ELF-1 (cell line): ENCODE measurements at regions not wholly inside any gene's neighbourhood (a gene's known extent, or its start where the extent isn't known, plus 50 kb on each side); places are given as distances from the start of the nearest gene placed in this dataset.

Source experiments
- DNase-seq: peaks from one replicate; pipeline ENCODE4 v3.0.0-alpha.2; 2016; ENCODE audit warnings: low read depth, low spot score

- DNase-seq = peak; percentile 79
Measured at GRCh38 chr12:124504273-124505000, 63.0 kb downstream of the NCOR2 start.

GRCh38 chr12:124503305-124503704 lies 64.1 kb downstream of the NCOR2 start:
- no peak for DNase-seq

- no peak for DNase-seq
Measured at GRCh38 chr12:124502379-124502778, 65.0 kb downstream of the NCOR2 start.

GRCh38 chr12:124501827-124502226 lies 65.6 kb downstream of the NCOR2 start:
- no peak for DNase-seq

GRCh38 chr12:124501112-124501561 lies 66.3 kb downstream of the NCOR2 start:
- no peak for DNase-seq

GRCh38 chr12:124499898-124500244 lies 67.5 kb downstream of the NCOR2 start:
- no peak for DNase-seq

GRCh38 chr12:124499190-124499753 lies 68.1 kb downstream of the NCOR2 start:
- no peak for DNase-seq

GRCh38 chr12:124498275-124499189 lies 68.9 kb downstream of the NCOR2 start:
- no peak for DNase-seq

GRCh38 chr12:124497658-124498057 lies 69.8 kb downstream of the NCOR2 start:
- DNase-seq = no peak

- no peak for DNase-seq
Measured at GRCh38 chr12:124497039-124497438, 70.4 kb downstream of the NCOR2 start.

- DNase-seq = no peak
Measured at GRCh38 chr12:124496584-124496983, 70.8 kb downstream of the NCOR2 start.

GRCh38 chr12:124495194-124495983 lies 72.0 kb downstream of the NCOR2 start:
- no peak for DNase-seq

GRCh38 chr12:124494751-124495129 lies 72.7 kb downstream of the NCOR2 start:
- no peak for DNase-seq

GRCh38 chr12:124493809-124494750 lies 73.3 kb downstream of the NCOR2 start:
- no peak for DNase-seq

GRCh38 chr12:124492879-124493808 lies 74.3 kb downstream of the NCOR2 start:
- DNase-seq = no peak

GRCh38 chr12:124491856-124492420 lies 75.5 kb downstream of the NCOR2 start:
- DNase-seq = no peak

GRCh38 chr12:124491310-124491709 lies 76.1 kb downstream of the NCOR2 start:
- DNase-seq = no peak

GRCh38 chr12:124490584-124491305 lies 76.7 kb downstream of the NCOR2 start:
- DNase-seq = no peak
